ENCODE measurements at regions not wholly inside any gene's neighbourhood (a gene's known extent, or its start where the extent isn't known, plus 50 kb on each side); places are given as distances from the start of the nearest gene placed in this dataset.

GRCh38 chr2:136351684-136352083, 233.7 kb upstream of the CXCR4 start:
- TF ChIP-seq CTCF (IDR thresholded peaks at IDR 0.05), result no peak
- TF ChIP-seq POLR2A (IDR thresholded peaks at IDR 0.05), result no peak

All from right lobe of liver (tissue), 4 donors.